Kidney (tissue), 13 donors: ENCODE measurements at regions not wholly inside any gene's neighbourhood (a gene's known extent, or its start where the extent isn't known, plus 50 kb on each side); places are given as distances from the start of the nearest gene placed in this dataset.

Experiments used
- DNase-seq, 5 donors: peaks; one replicate each; pipeline ENCODE4 v3.0.0-alpha.2; 2013 to 2020
- FAIRE-seq: peaks from 2 replicates; lab custom pipeline; 2012; peaks lifted over from hg19 to GRCh38; lab: Jason Lieb, UNC
- H3K27ac ChIP-seq, 2 donors: one replicate each; pipeline ENCODE4 v1.7.0; 2013; ENCODE audit warnings: low read depth in 2 of 2, low read length in 2 of 2, inconsistent platforms in 1 of 2
- H3K27me3 ChIP-seq: one replicate; pipeline ENCODE4 v1.7.1; 2013; ENCODE audit warnings: low read length, inconsistent platforms; ENCODE audit not compliant: control insufficient read depth, insufficient read depth
- H3K36me3 ChIP-seq, 3 donors: one replicate each; pipeline versions ENCODE4 v1.7.0 to v1.7.1; 2013; ENCODE audit warnings: low read length in 3 of 3, control low read depth in 1 of 3, inconsistent platforms in 1 of 3; ENCODE audit not compliant: insufficient read depth in 3 of 3, control insufficient read depth in 2 of 3
- H3K4me1 ChIP-seq, 3 donors: one replicate each; pipeline versions ENCODE4 v1.7.0 to v1.7.1; 2013; ENCODE audit warnings: low read length in 3 of 3, inconsistent platforms in 1 of 3, low read depth in 1 of 3; ENCODE audit not compliant: control insufficient read depth in 2 of 3, insufficient read depth in 2 of 3
- H3K4me3 ChIP-seq, 3 donors: one replicate each; pipeline versions ENCODE4 v1.7.0 to v1.8.1; 2013; ENCODE audit warnings: low read length in 3 of 3, control low read depth in 1 of 3, inconsistent platforms in 1 of 3
- H3K9ac ChIP-seq, 3 donors: one replicate each; pipeline versions ENCODE4 v1.7.0 to v1.7.1; 2013; ENCODE audit warnings: low read length in 3 of 3, control low read depth in 1 of 3, inconsistent platforms in 1 of 3
- H3K9me3 ChIP-seq, 3 donors: one replicate each; pipeline versions ENCODE4 v1.7.0 to v1.7.1; 2013; ENCODE audit warnings: low read length in 3 of 3, control low read depth in 1 of 3, inconsistent platforms in 1 of 3; ENCODE audit not compliant: control insufficient read depth in 2 of 3, insufficient read depth in 1 of 3
- CTCF ChIP-seq: IDR thresholded peaks from 3 replicates; pipeline ENCODE4 v1.5.1; 2012; ENCODE audit warnings: mild to moderate bottlenecking, moderate library complexity, borderline replicate concordance; ENCODE audit not compliant: insufficient read depth; ENCODE audit errors: extremely low read depth
- intact Hi-C: fragments of 100-400 bp; cut with DNase I; formaldehyde crosslinking; loops from one replicate; pipeline ENCODE4 v1.11.1; 2022
- donor health status: control.
- donor health status: control.
- donor health status: control.
- donor health status: control.
- donor health status: control.
- donor health status: DM: yes; HTN: yes; CAD: no.
- donor health status: Normal renal cell carcinoma (clear cell type).

- Histone ChIP-seq H3K9me3 (no peaks in the 10 kb centered on the region), H3K4me3 (no peak overlapping the region), H3K27me3 (no peaks in the 10 kb centered on the region), H3K4me1 (no peaks in the 10 kb centered on the region), H3K27ac (no peak overlapping the region), H3K9ac (no peak overlapping the region), H3K36me3 (no peaks in the 10 kb centered on the region)
- intact Hi-C loops = loop anchor here (10.0 kb wide), 1 partner anchor 686 kb away; no protein-coding TSS in a partner anchor
- no peak for TF ChIP-seq CTCF
- no peak for FAIRE-seq
- DNase-seq = no peak
These were observed 138.4 kb upstream of the BDNF start for GRCh38 chr11:27838674-27839073.

- H3K27me3 ChIP-seq = no peaks in the 10 kb centered on the region
- no peak overlapping the region for H3K9ac ChIP-seq
- H3K36me3 ChIP-seq = no peaks in the 10 kb centered on the region
- TF ChIP-seq CTCF = no peak
- no peak for FAIRE-seq
- H3K4me3 ChIP-seq = no peak overlapping the region
- intact Hi-C loops = loop anchor here (10.0 kb wide), 1 partner anchor 687 kb away; no protein-coding TSS in a partner anchor
- no peak overlapping the region for H3K27ac ChIP-seq
- no peaks in the 10 kb centered on the region for H3K4me1 ChIP-seq
- no peak for DNase-seq
- no peaks in the 10 kb centered on the region for H3K9me3 ChIP-seq
These were observed 137.8 kb upstream of the BDNF start for GRCh38 chr11:27837895-27838563.

- H3K27ac ChIP-seq = no peak overlapping the region
- intact Hi-C loops = loop anchor here (10.0 kb wide), 1 partner anchor 695 kb away; no protein-coding TSS in a partner anchor
- no peak for TF ChIP-seq CTCF
- FAIRE-seq = no peak
- H3K9ac ChIP-seq = no peak overlapping the region
- DNase-seq = no peak
- H3K4me3 ChIP-seq = no peak overlapping the region
- H3K9me3 ChIP-seq = no peaks in the 10 kb centered on the region
- no peaks in the 10 kb centered on the region for H3K4me1 ChIP-seq
- H3K27me3 ChIP-seq = no peaks in the 10 kb centered on the region
- H3K36me3 ChIP-seq = no peaks in the 10 kb centered on the region
These were observed 130.0 kb upstream of the BDNF start for GRCh38 chr11:27830206-27830605.
